Ovary (tissue), 7 donors: ENCODE measurements at regions not wholly inside any gene's neighbourhood (a gene's known extent, or its start where the extent isn't known, plus 50 kb on each side); places are given as distances from the start of the nearest gene placed in this dataset.

ENCODE experiments used
- DNase-seq, 5 donors: peaks; one replicate each; pipeline ENCODE4 v3.0.0-alpha.2; 2019 to 2020
- H3K27ac ChIP-seq, 2 donors: fragments of 200-600 bp; one replicate each; pipeline versions ENCODE4 v1.5.1 to v1.8.0; 2019 to 2022
- H3K27me3 ChIP-seq: fragments of 200-600 bp; one replicate; pipeline ENCODE4 v1.8.0; 2022
- H3K36me3 ChIP-seq: fragments of 200-600 bp; sonication (generic); one replicate; pipeline ENCODE4 v1.5.1; 2019
- H3K4me1 ChIP-seq: one replicate; pipeline ENCODE4 v1.8.1; 2013; ENCODE audit warnings: mild to moderate bottlenecking, moderate library complexity; ENCODE audit not compliant: insufficient read depth
- H3K4me3 ChIP-seq: fragments of 200-600 bp; sonication (generic); one replicate; pipeline ENCODE4 v1.5.1; 2017
- H3K9me3 ChIP-seq, 2 donors: fragments of 200-600 bp in 1 of 2; sonication (generic) in 1 of 2; one replicate each; pipeline versions ENCODE4 v1.5.1 to v1.8.1; 2013 to 2019; ENCODE audit warnings: mild to moderate bottlenecking in 1 of 2, moderate library complexity in 1 of 2
- CTCF ChIP-seq, 3 donors: fragments of 450-650 bp in 2 of 3; fragments of 200-600 bp in 1 of 3; IDR thresholded peaks; one replicate each; pipeline versions ENCODE4 v1.5.1 to v1.8.0; 2016 to 2022; ENCODE audit warnings: antibody characterized with exemption in 3 of 3, mild to moderate bottlenecking in 1 of 3
- EP300 ChIP-seq: sonication (generic); formaldehyde crosslinking; IDR thresholded peaks from one replicate; pipeline ENCODE4 v1.6.1; 2017; ENCODE audit warnings: antibody characterized with exemption
- POLR2A ChIP-seq: fragments of 450-650 bp; IDR thresholded peaks from one replicate; pipeline ENCODE4 v1.6.1; 2017; ENCODE audit warnings: antibody characterized with exemption, mild to moderate bottlenecking, moderate library complexity
- WGBS, 3 donors: extraction: QIAGEN DNeasy Blood & Tissue Kit in 1 of 3; methylation state at CpG; one replicate each; pipeline versions ENCODE4 v1.1.5 to v1.1.7; 2013 to 2017; 5-methylcytosine and 5-hydroxymethylcytosine counted together
- intact Hi-C, 4 donors: fragments of 100-400 bp; cut with DNase I; formaldehyde crosslinking; loops; one replicate each; pipeline versions ENCODE4 v1.11.0 to v1.15.1; 2022 to 2023
- donor health status: DM: no; HTN: no; CAD: no; lungs with moderate emphysema.
- donor health status: DM: no; HTN: no; CAD: no.
- donor health status: Bipolar disorder and iron deficiency.
- donor health status: DM: no; HTN: no; CAD: no.
- donor health status: DM: yes; HTN: yes; CAD: no.

- TF ChIP-seq CTCF (IDR thresholded peaks at IDR 0.05) (no peak), POLR2A (no peak), EP300 (no peak)
- H3K9me3 ChIP-seq = no peaks in the 10 kb centered on the region
- 25 to 53% (median 27%) methylated on average over 6 of the region's 6 CpGs for WGBS, 3 donors
- intact Hi-C loops = no loop called here
- no peak overlapping the region for H3K27ac ChIP-seq
- H3K4me3 ChIP-seq = no peak overlapping the region
- H3K36me3 ChIP-seq = no peaks in the 10 kb centered on the region
- DNase-seq = no peak
- H3K4me1 ChIP-seq = no peaks in the 10 kb centered on the region
- H3K27me3 ChIP-seq = no peaks in the 10 kb centered on the region
Measured at GRCh38 chr5:8710426-8710930, 835.4 kb downstream of the SEMA5A start.

- intact Hi-C loops = no loop called here
- Histone ChIP-seq H3K27me3 (no peaks in the 10 kb centered on the region), H3K27ac (no peak overlapping the region), H3K9me3 (no peaks in the 10 kb centered on the region), H3K36me3 (no peaks in the 10 kb centered on the region), H3K4me1 (no peaks in the 10 kb centered on the region), H3K4me3 (no peak overlapping the region)
- TF ChIP-seq POLR2A = no peak
- TF ChIP-seq EP300 = no peak
- TF ChIP-seq CTCF (IDR thresholded peaks at IDR 0.05) = no peak
- DNase-seq = no peak
- WGBS, 3 donors = 59 to 75% (median 61%) methylated on average over 1 of the region's 1 CpG
Measured at GRCh38 chr5:8714198-8714597, 831.7 kb downstream of the SEMA5A start.

GRCh38 chr5:8714861-8715260, 831.0 kb downstream of the SEMA5A start:
- no peaks in the 10 kb centered on the region for H3K9me3 ChIP-seq
- 86 to 93% (median 87%) methylated on average over 1 of the region's 1 CpG for WGBS, 3 donors
- no peak overlapping the region for H3K27ac ChIP-seq
- no peaks in the 10 kb centered on the region for H3K4me1 ChIP-seq
- no peaks in the 10 kb centered on the region for H3K27me3 ChIP-seq
- no peak overlapping the region for H3K4me3 ChIP-seq
- TF ChIP-seq CTCF (IDR thresholded peaks at IDR 0.05) (no peak), POLR2A (no peak), EP300 (no peak)
- intact Hi-C loops = no loop called here
- DNase-seq = no peak
- H3K36me3 ChIP-seq = no peaks in the 10 kb centered on the region

- DNase-seq = no peak
- no peak for TF ChIP-seq CTCF (IDR thresholded peaks at IDR 0.05)
- TF ChIP-seq EP300 = no peak
- TF ChIP-seq POLR2A = no peak
- Histone ChIP-seq H3K4me1 (no peaks in the 10 kb centered on the region), H3K27ac (no peak overlapping the region), H3K27me3 (no peaks in the 10 kb centered on the region), H3K4me3 (no peak overlapping the region), H3K36me3 (no peaks in the 10 kb centered on the region), H3K9me3 (no peaks in the 10 kb centered on the region)
- intact Hi-C loops = no loop called here
- WGBS, 3 donors = 85 to 94% (median 92%) methylated on average over 7 of the region's 7 CpGs
Measured at GRCh38 chr5:8719796-8720195, 826.1 kb downstream of the SEMA5A start.
